GM19351 (cell line): ENCODE measurements at regions not wholly inside any gene's neighbourhood (a gene's known extent, or its start where the extent isn't known, plus 50 kb on each side); places are given as distances from the start of the nearest gene placed in this dataset.
A peak's percentile ranks its signal among the peaks of the same experiment; 100 is the strongest.

Experiments
- ATAC-seq: cut with Tn5 transposase; IDR thresholded peaks from one replicate; pipeline ENCODE4 v1.9.1; 2021; ENCODE audit warnings: mild to moderate bottlenecking, moderate library complexity; ENCODE audit not compliant: unreplicated experiment

DNA sequence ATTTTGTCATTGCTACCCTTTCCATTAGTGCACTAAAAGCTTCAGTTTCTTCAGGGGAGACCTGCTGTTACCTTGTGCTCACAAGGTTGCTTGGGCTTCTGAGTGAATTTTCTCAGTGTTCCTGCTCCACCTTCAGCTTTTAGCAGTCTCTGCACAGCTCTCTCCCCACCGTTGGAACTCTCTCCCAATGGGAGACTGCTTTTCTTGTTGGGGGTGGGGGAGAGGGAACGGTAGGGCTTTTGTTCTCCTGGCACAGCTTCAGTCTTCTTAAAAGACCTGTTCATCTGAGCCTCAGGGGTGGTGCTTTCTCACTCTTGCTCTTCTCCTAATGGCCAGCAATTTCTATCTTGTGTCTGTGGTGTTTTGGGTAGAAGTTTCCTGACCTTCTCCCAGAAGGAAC, 915.7 kb downstream of the EFNA5 start:
- ATAC-seq, result no peak

GRCh38 chr5:106749826-106750225, 920.9 kb downstream of the EFNA5 start:
- ATAC-seq, result no peak

DNA sequence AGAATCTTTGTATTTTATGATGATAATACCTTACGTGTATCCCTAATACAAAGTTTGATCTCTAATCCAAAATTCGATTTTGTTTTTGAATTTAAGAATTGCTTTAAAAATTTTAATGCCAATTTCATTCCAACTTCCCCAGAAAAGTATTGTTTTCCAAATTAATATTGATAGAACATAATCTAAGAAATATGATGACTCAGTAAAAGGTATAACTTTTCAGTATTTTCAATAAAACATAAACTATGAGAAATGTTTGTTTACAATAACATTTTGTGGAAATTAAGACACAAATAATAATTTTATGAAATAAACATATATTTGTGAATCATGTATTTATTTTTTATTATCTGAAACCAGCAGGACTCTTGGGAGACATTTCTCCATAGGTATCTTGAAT, 931.6 kb downstream of the EFNA5 start:
- ATAC-seq, result no peak

GRCh38 chr5:106737111-106737510, 933.6 kb downstream of the EFNA5 start:
- ATAC-seq, result no peak

DNA sequence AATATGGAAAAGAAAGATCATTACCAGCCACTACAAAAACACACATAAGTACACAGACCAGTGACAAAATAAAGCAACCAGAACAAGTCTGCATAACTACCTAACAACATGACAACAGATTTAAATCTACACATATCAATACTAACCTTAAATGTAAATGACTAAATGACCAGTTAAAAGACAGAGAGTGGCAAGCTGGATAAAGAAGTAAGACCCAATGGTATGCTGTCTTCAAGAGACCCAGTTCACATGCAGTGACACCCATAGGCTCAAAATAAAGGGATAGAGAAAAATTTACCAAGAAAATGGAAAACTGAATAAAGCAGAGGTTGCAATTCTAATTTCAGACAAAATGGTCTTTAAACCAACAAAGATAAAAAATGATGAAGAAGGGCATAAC, 938.1 kb downstream of the EFNA5 start:
- ATAC-seq, result no peak

GRCh38 chr5:106730912-106731311, 939.8 kb downstream of the EFNA5 start:
- no peak for ATAC-seq

- ATAC-seq, result no peak
These were observed 940.2 kb downstream of the EFNA5 start for GRCh38 chr5:106730506-106730905.

DNA sequence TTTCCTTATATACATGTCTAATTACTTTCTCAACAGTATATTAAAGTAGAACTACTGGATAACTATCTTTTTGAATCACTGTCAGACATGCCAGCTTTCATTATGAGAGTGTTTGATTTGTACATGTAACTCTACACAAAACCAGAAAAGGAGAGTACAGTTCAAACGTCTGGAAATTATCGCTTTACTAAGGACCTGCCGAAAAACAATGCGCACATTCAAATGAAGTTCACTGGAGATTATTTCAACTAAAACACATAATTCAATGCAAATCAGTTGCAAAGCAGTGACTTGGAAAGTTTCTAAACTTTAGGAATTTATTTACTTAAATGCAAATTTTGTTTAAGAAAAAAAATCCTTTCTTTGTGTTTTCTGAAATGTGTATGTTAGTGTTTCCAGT, 942.5 kb downstream of the EFNA5 start:
- no peak for ATAC-seq

GRCh38 chr5:106727071-106727470, 943.7 kb downstream of the EFNA5 start:
- no peak for ATAC-seq

DNA sequence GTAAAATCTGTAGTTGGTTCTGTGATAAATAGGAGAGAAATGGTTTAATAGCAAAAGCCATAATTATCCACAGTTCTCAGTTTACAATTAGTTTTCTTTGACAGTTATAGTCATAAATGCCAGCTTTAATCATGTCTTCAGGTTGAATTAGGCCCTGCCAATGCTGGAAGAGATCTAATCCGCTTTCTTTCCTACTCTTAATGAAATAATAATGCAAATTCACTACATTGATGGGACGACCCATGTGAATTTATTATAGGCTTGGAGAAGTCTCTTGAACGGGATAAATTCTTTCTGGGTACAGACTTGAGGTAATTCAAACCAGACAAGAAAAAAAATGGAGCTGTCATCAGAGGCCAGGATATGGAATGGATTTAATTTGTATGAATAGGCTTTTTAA, 950.4 kb downstream of the EFNA5 start:
- ATAC-seq, result no peak

- ATAC-seq, result no peak
These were observed 970.9 kb downstream of the EFNA5 start for GRCh38 chr5:106699796-106700195.

GRCh38 chr5:106699198-106699597, 971.5 kb downstream of the EFNA5 start:
- no peak for ATAC-seq

DNA sequence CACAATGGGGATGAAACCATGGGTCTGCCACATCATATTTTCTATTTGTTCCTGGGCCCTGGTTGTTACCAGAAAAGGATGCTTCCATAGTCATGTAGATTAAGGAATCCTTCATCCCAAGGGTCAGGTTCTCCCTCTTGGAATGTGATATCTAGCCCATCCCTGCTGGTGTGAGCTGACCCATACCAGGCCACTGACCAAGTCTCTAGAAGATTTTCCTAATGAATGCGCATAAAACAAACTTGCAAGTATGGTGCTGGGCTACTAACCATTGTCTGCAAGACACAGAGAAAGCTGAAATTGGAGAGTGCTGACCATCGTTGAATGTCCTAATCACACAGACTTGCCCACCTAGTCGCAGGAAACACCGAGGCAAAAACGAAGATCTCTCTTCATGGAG, 972.6 kb downstream of the EFNA5 start:
- no peak for ATAC-seq

GRCh38 chr5:106691701-106692100, 979.0 kb downstream of the EFNA5 start:
- ATAC-seq, result no peak

DNA sequence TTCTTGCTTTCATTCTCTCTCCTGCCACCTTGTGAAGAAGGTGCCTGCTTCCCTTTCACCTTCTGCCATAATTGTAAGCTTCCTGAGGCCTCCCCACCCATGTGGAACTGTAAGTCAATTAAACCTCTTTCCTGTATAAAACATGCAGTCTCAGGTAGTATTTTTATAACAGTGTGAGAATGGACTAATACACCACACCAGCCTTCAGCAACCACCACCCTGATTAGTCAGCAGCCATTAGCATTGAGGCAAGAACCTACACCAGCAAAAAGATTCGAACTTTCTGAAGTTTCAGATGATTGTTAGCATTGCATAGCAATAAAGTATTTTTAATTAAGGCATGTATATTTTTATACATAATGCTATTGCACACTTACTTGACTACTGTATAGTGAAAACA, 980.2 kb downstream of the EFNA5 start:
- ATAC-seq, result no peak

GRCh38 chr5:106680330-106680729, 990.4 kb downstream of the EFNA5 start:
- peak; percentile 85 for ATAC-seq

DNA sequence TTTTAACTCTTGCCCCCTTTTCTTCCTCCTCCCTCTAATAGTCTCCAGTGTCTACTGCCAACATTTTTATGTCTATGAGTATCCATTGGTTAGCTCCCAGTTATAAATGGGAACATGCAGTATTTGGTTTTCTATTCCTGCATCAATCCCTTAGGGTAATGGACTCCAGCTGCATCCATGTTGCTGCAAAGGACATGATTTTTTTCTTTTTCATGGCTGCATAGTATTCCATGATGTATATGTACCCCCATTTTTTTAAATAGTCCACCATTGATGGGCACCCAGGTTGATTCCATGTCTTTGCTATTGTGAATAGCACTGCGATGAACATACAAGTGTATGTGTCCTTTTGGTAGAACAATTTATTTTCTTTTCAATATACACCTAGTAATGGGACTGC, 993.7 kb downstream of the EFNA5 start:
- ATAC-seq, result no peak

DNA sequence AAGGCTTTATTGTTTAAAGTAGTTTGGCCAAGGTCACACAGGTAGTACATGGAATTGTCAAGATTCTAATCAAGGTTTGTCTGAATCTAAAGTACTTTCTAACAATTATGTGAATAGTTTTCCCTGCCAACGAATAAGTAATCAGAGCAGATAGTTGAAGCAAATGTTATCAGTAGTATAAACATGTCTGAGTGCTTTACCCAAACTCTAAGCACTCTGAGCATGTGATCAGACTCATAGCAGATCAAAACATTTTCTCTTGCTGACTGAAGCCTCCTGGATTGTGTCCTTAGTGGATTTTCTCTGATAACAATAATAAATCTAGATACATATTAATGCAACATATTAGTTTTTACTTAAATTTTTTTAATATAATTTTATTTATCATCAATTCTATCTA, 995.0 kb downstream of the EFNA5 start:
- ATAC-seq, result no peak

DNA sequence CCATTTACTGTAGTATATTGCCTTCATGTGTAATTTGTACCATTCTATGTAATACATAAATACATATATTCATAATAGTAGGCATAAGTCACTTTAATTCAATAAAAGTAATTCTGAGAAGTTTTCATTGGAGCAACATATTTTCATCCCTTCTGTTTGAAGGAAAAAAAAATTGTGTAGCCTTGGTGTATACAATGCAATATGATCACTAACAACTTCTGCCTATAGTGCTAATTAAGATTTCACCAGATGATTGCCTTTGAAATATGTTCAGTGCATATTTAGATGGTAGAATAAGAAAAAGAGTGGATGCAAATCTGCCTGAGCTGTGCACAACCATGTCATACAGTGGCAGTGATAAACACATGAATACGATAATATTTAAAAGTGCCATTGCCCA, 996.8 kb downstream of the EFNA5 start:
- ATAC-seq, result no peak

- ATAC-seq, result no peak
These were observed 1008.9 kb downstream of the EFNA5 start for GRCh38 chr5:106661866-106662265.

- ATAC-seq, result no peak
These were observed 1010.1 kb downstream of the EFNA5 start for GRCh38 chr5:106660681-106661080.

GRCh38 chr5:106658150-106658549, 1012.6 kb downstream of the EFNA5 start:
- no peak for ATAC-seq

DNA sequence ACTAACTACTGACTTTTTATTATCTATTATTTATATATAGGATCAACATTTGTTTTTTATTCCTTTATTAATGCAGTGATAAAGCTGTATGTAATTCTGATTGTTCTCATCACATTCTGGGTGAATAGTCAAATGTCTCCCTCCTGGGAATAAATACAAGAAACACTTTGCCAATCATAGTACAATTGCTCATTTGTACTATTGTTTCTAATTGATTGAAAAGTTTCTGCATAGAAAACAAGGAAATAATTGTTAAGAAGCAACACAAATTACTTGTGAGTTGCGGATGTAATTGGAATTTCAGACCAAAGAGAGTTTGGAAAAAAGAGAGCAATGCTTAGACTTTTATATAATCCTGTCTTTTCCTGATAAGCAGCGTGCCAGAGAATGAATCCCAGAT, 1013.9 kb downstream of the EFNA5 start:
- ATAC-seq, result no peak

DNA sequence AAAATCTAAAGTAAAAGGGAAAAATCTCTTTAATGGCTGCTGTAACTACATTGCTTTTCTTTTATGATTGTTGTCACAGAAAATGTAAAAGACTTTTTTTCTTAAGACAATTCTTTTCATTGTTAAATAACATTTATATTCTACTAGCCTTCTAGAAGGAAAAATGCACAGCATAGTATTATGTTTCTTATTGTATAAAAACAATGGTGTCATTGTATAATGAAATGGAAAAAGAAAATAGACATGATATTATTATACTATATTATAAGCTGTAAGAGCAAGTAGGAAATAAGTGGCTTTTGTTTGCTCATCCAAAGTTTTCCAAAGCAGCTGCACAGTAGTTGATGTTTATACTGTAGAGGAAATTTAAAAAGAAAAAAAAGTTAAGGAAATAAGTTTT, 1021.7 kb downstream of the EFNA5 start:
- ATAC-seq, result no peak
